Stimulated activated naive CD8-positive, alpha-beta T cell treated with anti-CD3 and anti-CD28 coated beads, Interleukin-15, amount 100 ng/mL, for 72 hours (primary cell): ENCODE measurements at regions not wholly inside any gene's neighbourhood (a gene's known extent, or its start where the extent isn't known, plus 50 kb on each side); places are given as distances from the start of the nearest gene placed in this dataset.

ENCODE experiments used
- ATAC-seq: fragments of 150-1000 bp; cut with Tn5 transposase; 2 replicates; pipeline ENCODE4 v1.10.0; 2021; ENCODE audit warnings: mild to moderate bottlenecking, moderate library complexity
- DNase-seq, 2 donors: peaks; one replicate each; pipeline ENCODE4 v3.0.0; 2021 to 2022
- H3K27ac Mint-ChIP-seq, 2 donors: one replicate each; pipeline ENCODE4 v1.8.0; 2022; ENCODE audit warnings: mild to moderate bottlenecking in 2 of 2, mixed read lengths in 2 of 2, moderate library complexity in 2 of 2
- H3K27me3 Mint-ChIP-seq: one replicate; pipeline ENCODE4 v1.8.0; 2022; ENCODE audit warnings: mixed read lengths
- H3K4me1 Mint-ChIP-seq: one replicate; pipeline ENCODE4 v1.8.0; 2022; ENCODE audit warnings: mild to moderate bottlenecking, mixed read lengths
- H3K4me3 Mint-ChIP-seq, 2 donors: one replicate each; pipeline ENCODE4 v1.8.0; 2022; ENCODE audit warnings: mild to moderate bottlenecking in 2 of 2, mixed read lengths in 2 of 2, moderate library complexity in 1 of 2
- H3K9me3 Mint-ChIP-seq, 2 donors: one replicate each; pipeline ENCODE4 v1.8.0; 2022; ENCODE audit warnings: mixed read lengths in 2 of 2

DNA sequence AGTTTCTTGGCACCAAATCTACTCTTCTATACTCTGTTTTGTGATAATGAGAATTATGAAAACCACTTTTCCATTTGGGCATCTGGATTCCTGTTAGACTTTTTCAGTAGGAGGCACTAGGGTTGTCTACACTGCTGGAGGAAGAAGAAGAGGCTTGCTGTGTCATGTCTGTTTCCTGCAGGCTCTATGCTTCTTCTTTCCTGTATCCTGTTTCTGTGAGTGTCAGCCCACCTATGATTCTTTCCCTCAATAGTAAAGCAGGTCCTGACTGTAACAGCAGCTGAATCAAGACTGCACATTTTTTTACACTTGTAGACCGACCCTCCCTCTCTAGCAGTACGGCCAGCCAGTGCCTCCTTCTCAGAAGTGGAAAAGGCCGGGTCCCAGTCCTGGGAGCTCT lies 603.9 kb downstream of the HDGFL1 start:
- no peak for ATAC-seq

DNA sequence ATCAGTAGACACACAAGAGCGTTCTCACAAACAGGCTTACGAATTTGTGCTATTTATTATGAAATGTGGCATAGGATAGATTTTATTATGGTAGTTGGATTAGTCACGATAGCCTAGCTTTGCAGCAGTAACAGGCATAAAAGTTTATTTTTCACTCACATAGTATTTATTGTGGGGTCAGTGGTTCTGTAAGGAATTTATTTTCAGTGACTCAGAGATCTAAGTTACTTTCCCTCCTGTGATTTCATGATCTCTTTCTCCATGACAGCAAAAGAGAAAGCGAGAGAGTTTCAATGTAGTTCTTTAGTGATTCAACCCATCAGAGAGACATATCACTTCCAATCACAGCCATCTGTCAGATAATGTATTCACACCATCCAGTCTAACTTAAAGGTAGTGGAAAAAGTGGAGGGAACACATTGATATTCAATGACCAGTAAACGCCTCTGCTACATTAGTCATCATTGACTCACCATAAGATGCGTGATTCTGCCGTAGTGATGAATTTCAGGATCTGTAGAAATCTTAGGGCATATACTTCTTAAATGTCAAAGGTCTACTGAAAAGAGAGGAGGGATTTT lies 605.5 kb downstream of the HDGFL1 start:
- no peak for DNase-seq
- H3K27ac Mint-ChIP-seq = peak overlapping the region in 1 of 2 donors; percentile 52
- H3K4me1 Mint-ChIP-seq = no peaks in the 10 kb centered on the region
- H3K4me3 Mint-ChIP-seq = no peak overlapping the region
- ATAC-seq = peak; percentile 33
- H3K27me3 Mint-ChIP-seq = no peaks in the 10 kb centered on the region
- no peaks in the 10 kb centered on the region for H3K9me3 Mint-ChIP-seq

More for the DNA sequence above, 603.9 kb downstream of the HDGFL1 start:
- H3K4me3 Mint-ChIP-seq = no peak overlapping the region
- H3K27me3 Mint-ChIP-seq = no peaks in the 10 kb centered on the region
- DNase-seq = no peak
- no peak overlapping the region for H3K27ac Mint-ChIP-seq
- H3K9me3 Mint-ChIP-seq = no peaks in the 10 kb centered on the region
- H3K4me1 Mint-ChIP-seq = no peaks in the 10 kb centered on the region

GRCh38 chr6:23175391-23175790 lies 606.0 kb downstream of the HDGFL1 start:
- no peak overlapping the region for H3K4me3 Mint-ChIP-seq

DNA sequence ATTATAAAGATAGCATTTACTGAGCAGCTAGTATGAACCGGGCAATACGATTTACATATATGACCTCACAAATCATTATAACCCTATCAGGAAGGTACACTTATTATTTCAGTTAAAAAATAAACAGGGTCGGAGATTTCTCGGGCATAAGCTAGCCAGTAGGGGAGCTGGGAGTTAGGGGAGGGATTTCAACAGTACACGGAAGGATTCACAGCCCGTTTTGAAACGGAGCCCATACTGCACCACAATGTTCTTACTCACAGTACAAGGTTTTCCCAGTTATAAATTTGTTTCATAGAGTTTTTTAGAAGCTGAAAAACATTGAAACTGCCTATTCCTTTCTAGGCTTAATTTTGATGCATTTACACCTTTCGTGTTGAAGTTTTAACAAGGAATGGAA lies 607.1 kb downstream of the HDGFL1 start:
- Mint-ChIP-seq H3K27ac (no peak overlapping the region), H3K9me3 (no peaks in the 10 kb centered on the region)

More at GRCh38 chr6:23175391-23175790, 606.0 kb downstream of the HDGFL1 start:
- DNase-seq (no peak), ATAC-seq (no peak)
- Mint-ChIP-seq H3K27ac (no peak overlapping the region), H3K27me3 (no peaks in the 10 kb centered on the region), H3K9me3 (no peaks in the 10 kb centered on the region), H3K4me1 (no peaks in the 10 kb centered on the region)

DNA sequence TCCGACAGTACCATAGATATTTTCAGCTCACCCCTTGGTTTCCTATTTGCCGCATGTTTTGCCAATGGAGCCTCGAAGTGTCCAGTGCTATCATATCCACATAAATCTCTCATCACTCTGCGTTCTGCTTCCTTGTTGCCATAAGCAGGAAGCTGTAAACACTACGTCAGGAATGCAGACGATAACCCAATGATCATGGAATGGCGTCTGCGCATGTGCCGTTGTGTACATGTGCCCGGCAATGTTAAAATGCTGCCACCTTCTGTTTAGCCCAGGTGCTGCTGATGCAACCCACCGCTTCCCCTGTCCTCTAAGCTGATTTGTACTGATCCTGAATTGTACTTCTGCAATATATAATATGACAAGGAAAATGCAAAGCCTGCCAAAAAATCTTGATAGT lies 607.5 kb downstream of the HDGFL1 start:
- no peaks in the 10 kb centered on the region for H3K27me3 Mint-ChIP-seq
- DNase-seq (no peak), ATAC-seq (no peak)
- H3K27ac Mint-ChIP-seq = no peak overlapping the region
- no peaks in the 10 kb centered on the region for H3K4me1 Mint-ChIP-seq
- no peaks in the 10 kb centered on the region for H3K9me3 Mint-ChIP-seq
- H3K4me3 Mint-ChIP-seq = no peak overlapping the region

More for the DNA sequence above, 607.1 kb downstream of the HDGFL1 start:
- ATAC-seq = no peak
- Mint-ChIP-seq H3K27me3 (no peaks in the 10 kb centered on the region), H3K4me1 (no peaks in the 10 kb centered on the region), H3K4me3 (no peak overlapping the region)
- DNase-seq = no peak

DNA sequence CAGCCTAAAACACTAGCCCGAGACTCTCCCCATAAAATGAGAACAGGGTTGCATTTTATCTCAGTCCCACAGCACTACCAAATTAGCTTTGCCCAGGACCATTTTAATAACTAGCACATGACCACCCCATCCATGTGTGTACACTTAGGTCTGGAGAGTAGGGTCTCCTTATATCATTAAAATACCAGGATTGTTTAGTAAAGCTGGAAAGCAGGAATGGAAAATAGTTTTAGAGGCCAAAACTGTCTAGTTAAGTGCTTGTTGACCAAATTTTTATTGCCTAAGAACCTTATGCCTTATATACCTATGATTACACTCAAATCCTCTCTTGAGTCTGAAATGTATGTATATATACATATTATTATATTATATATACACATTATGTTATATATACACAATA lies 608.4 kb downstream of the HDGFL1 start:
- no peaks in the 10 kb centered on the region for H3K9me3 Mint-ChIP-seq
- no peak overlapping the region for H3K27ac Mint-ChIP-seq

GRCh38 chr6:23179994-23180393 lies 610.6 kb downstream of the HDGFL1 start:
- no peak overlapping the region for H3K27ac Mint-ChIP-seq
- no peak for ATAC-seq

More for the DNA sequence above, 608.4 kb downstream of the HDGFL1 start:
- no peaks in the 10 kb centered on the region for H3K27me3 Mint-ChIP-seq
- H3K4me3 Mint-ChIP-seq = no peak overlapping the region
- no peaks in the 10 kb centered on the region for H3K4me1 Mint-ChIP-seq
- DNase-seq (no peak), ATAC-seq (no peak)

DNA sequence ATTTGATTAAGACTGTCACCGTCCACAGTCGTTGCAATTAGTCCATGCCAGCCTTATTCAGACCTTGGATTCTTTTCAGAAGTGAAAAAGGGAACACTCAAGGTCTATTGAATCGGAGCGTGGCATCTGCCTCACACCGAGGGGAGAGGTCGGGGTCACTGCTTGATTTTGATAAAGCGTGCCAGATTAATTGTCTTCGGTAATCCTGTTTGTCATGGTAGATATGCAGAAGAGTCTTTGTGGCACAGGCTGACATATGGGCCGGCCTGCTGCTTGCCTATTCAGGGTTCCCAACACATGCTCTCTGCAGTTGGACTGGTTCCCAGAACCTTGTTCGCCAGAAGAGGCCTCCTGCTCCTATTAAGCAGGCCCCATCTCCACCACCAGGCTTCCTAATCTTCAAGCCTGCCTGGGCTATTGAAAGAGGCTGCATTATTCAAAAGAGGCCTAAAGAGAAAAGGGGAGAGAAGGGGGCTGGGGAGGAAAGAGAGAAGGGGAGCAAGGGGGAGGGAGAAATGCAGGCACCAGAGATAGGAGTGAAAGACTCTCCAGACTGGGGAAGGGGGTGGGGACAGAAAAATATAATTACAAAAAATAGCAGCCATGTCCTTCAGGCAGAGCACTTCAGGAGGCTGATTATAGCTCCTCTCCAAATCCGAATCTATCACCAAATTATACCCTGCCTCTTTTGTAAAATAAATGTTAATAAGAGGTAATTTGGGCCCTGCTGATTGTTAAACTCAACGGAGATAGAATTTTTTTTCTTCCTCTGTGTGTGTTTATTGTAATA lies 611.3 kb downstream of the HDGFL1 start:
- H3K9me3 Mint-ChIP-seq = no peaks in the 10 kb centered on the region
- ATAC-seq (no peak), DNase-seq (no peak)
- no peak overlapping the region for H3K27ac Mint-ChIP-seq
- H3K4me1 Mint-ChIP-seq = no peaks in the 10 kb centered on the region
- no peak overlapping the region for H3K4me3 Mint-ChIP-seq
- H3K27me3 Mint-ChIP-seq = no peaks in the 10 kb centered on the region

More at GRCh38 chr6:23179994-23180393, 610.6 kb downstream of the HDGFL1 start:
- H3K9me3 Mint-ChIP-seq = no peaks in the 10 kb centered on the region
- no peak for DNase-seq
- H3K4me1 Mint-ChIP-seq = no peaks in the 10 kb centered on the region
- no peaks in the 10 kb centered on the region for H3K27me3 Mint-ChIP-seq
- no peak overlapping the region for H3K4me3 Mint-ChIP-seq

GRCh38 chr6:23181356-23182110 lies 612.2 kb downstream of the HDGFL1 start:
- ATAC-seq (no peak), DNase-seq (no peak)
- H3K27ac Mint-ChIP-seq = no peak overlapping the region
- H3K9me3 Mint-ChIP-seq = no peaks in the 10 kb centered on the region
- H3K27me3 Mint-ChIP-seq = no peaks in the 10 kb centered on the region
- H3K4me1 Mint-ChIP-seq = no peaks in the 10 kb centered on the region
- H3K4me3 Mint-ChIP-seq = no peak overlapping the region

DNA sequence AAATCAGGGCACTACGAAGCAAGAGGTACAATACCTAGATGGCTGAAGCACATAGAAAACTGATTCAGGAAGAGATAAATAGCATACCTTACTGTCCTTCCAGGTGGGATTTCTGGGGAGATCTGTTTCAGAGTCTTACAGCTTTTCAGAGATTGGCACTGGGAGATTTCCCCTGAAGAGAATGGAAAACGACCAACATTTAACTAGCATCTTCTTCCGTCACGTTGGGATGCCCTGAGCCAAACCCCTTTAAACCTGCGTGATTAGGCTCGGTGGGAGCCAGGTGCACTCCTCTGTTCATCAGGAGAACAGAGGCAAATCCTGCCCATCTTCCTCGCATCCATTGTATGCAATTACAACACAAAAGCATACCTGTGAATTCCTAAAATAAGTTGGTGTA lies 614.5 kb downstream of the HDGFL1 start:
- Mint-ChIP-seq H3K27me3 (no peaks in the 10 kb centered on the region), H3K27ac (no peak overlapping the region)
- no peak for ATAC-seq

DNA sequence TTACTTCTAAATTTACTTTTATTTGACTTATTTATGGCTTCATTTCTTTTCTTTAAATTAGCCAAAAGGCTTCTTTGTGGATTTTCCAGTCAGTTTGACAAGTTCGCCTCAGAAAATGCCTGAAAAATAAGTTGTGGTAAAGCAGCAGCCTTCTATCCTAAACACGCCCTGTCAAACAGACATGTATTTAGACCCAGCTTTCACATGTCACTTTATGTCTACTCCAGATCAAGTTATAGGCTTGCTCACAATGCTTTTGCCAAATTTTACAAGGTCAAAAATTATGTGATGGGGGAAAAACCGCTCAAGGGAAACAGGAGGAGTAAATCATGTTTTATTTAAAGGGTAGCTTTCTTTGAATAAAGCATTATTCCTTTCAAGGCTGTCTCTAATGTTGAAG lies 615.0 kb downstream of the HDGFL1 start:
- Mint-ChIP-seq H3K9me3 (no peaks in the 10 kb centered on the region), H3K4me1 (no peaks in the 10 kb centered on the region)
- no peak for DNase-seq

More for the DNA sequence above, 614.5 kb downstream of the HDGFL1 start:
- H3K9me3 Mint-ChIP-seq = no peaks in the 10 kb centered on the region
- H3K4me3 Mint-ChIP-seq = no peak overlapping the region
- DNase-seq = no peak
- H3K4me1 Mint-ChIP-seq = no peaks in the 10 kb centered on the region

GRCh38 chr6:23195487-23195886 lies 626.1 kb downstream of the HDGFL1 start:
- DNase-seq (no peak), ATAC-seq (no peak)
- Mint-ChIP-seq H3K9me3 (peaks cover 5 to 8% of the 10 kb centered on the region in 2 donors), H3K4me3 (no peak overlapping the region), H3K4me1 (no peaks in the 10 kb centered on the region), H3K27ac (no peak overlapping the region), H3K27me3 (no peaks in the 10 kb centered on the region)

More for the DNA sequence above, 615.0 kb downstream of the HDGFL1 start:
- no peak overlapping the region for H3K27ac Mint-ChIP-seq
- no peak for ATAC-seq
- no peak overlapping the region for H3K4me3 Mint-ChIP-seq
- H3K27me3 Mint-ChIP-seq = no peaks in the 10 kb centered on the region

DNA sequence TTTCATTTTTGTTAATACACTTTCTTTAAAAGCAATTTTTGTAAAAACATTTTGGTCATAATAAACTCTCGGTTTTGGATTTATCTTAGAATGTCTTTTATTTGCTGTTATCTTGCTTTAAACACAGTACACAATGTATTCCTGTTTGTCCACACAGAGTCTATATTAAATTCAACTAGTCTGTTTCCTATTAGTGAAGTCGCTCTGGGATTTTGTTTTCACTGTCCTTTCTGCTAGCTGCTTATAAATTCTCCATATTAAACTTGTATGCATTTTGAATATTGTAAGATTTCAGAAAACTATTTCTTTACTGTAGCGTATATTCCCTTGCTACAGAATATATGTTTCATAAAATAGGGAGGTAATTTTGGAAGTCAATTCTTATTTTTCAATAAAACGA lies 630.2 kb downstream of the HDGFL1 start:
- Mint-ChIP-seq H3K4me3 (no peak overlapping the region), H3K4me1 (no peaks in the 10 kb centered on the region), H3K9me3 (peaks cover 0 to 5% of the 10 kb centered on the region in 2 donors), H3K27me3 (no peaks in the 10 kb centered on the region), H3K27ac (no peak overlapping the region)
- ATAC-seq = no peak
- DNase-seq = no peak

DNA sequence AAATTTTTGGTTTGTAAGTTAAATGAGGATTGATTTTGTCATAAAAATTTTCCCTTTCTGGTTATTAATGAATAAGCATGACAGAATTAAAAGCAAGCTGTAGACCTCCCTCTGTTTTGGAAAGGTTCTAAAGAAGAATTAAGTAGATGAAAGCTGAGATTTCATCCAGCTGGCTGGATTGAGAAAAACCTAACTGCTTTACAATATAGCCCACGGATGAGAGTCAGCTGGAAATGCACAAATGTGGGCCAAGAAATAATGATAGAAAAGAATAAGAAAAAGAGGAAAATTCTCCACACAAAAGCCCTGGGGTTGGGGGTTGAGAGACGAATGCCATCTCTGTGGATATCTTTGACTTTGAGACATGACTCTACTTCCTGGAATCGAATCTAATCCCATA lies 631.6 kb downstream of the HDGFL1 start:
- Mint-ChIP-seq H3K4me1 (no peaks in the 10 kb centered on the region), H3K9me3 (no peaks in the 10 kb centered on the region), H3K27me3 (no peaks in the 10 kb centered on the region), H3K27ac (no peak overlapping the region), H3K4me3 (no peak overlapping the region)
- no peak for ATAC-seq
- DNase-seq = no peak

DNA sequence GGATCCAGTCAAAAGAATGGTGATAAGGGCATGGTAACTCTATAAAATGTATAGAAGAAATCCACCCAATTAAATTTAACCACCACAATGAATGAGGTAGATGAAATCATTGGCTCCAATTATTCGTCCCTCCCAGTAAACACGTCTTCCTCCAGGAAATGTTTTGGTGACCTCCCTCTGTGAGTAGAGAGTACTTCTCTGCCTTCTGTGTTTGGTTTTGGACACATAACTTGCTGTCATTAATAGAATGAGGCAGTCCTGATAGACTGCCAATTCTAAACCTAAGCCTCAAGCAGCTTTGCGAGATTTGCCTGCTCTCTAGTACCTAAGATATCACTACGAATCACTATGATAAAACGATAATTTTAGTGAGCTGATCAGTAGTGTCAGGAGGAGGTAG lies 632.8 kb downstream of the HDGFL1 start:
- DNase-seq (no peak), ATAC-seq (no peak)
- H3K27ac Mint-ChIP-seq = no peak overlapping the region
- no peaks in the 10 kb centered on the region for H3K4me1 Mint-ChIP-seq
- H3K4me3 Mint-ChIP-seq = no peak overlapping the region
- no peaks in the 10 kb centered on the region for H3K27me3 Mint-ChIP-seq
- no peaks in the 10 kb centered on the region for H3K9me3 Mint-ChIP-seq

DNA sequence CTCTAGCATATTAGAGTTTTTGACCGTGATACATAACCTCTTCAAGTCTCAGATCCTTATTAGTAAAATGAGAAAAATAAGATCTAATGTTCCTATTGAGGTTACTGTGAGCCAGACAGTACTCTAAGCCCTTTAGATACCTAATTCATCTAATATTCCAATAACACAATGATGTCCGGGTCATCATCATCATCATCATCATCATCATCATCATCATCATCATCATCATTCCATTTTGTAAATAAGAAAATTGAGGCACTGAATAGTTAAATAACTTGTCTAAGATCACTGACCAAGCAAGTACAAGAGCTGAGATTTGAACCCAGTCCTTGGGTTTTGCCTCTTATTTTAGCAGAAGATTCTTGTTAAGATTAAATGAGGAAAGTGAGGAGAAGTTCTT lies 643.0 kb downstream of the HDGFL1 start:
- Mint-ChIP-seq H3K9me3 (peaks cover 17 to 33% of the 10 kb centered on the region in 2 donors), H3K27ac (no peak overlapping the region)
- no peak for ATAC-seq

More for the DNA sequence above, 643.0 kb downstream of the HDGFL1 start:
- H3K4me3 Mint-ChIP-seq = no peak overlapping the region
- H3K4me1 Mint-ChIP-seq = no peaks in the 10 kb centered on the region
- DNase-seq = no peak
- no peaks in the 10 kb centered on the region for H3K27me3 Mint-ChIP-seq
